ENCODE measurements at regions not wholly inside any gene's neighbourhood (a gene's known extent, or its start where the extent isn't known, plus 50 kb on each side); places are given as distances from the start of the nearest gene placed in this dataset.

DNA sequence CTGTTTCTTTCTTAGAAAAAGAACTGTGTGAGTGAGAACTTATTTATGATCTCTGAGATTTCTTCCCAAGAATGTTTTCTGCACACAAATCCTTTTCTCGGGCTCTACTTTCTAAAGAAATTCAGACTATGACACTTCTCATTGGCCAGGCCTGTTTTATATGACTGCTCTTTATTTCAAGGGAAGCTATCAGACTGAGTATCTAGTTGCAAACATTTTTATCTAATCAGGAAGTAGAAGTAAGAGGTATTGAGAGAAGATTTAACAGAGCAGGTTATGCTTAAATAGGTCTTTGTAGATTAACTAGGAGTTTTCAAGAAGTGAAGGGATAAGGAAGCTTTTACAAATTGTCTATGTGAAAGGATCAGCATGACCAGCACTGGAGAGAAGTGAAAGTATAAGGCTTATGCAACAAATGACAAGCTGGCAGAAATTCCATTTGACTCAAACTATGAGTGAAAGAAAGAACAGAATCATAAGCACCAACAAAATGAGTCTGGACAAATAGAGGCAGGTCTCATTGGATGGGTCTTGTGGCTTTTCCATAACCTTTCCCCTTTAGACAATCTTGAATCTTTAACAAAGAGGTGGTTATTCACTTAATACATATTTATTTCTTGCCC, 71.9 kb upstream of the CHL1 start:
- TF ChIP-seq CTCF (IDR thresholded peaks at IDR 0.05) (no peak), POLR2A (IDR thresholded peaks at IDR 0.05) (no peak)
